ENCODE measurements at regions not wholly inside any gene's neighbourhood (a gene's known extent, or its start where the extent isn't known, plus 50 kb on each side); places are given as distances from the start of the nearest gene placed in this dataset.

GRCh38 chr21:39124681-39125251 is 58.5 kb downstream of the PSMG1 start:
- DNase-seq = no peak

- DNase-seq = no peak
Observed at GRCh38 chr21:39123375-39123774, 59.9 kb downstream of the PSMG1 start.

GRCh38 chr21:39121600-39122355 is 61.5 kb downstream of the PSMG1 start:
- DNase-seq = no peak

- no peak for DNase-seq
Observed at GRCh38 chr21:39120876-39121599, 62.2 kb downstream of the PSMG1 start.

- no peak for DNase-seq
Observed at GRCh38 chr21:39119891-39120290, 63.4 kb downstream of the PSMG1 start.

- no peak for DNase-seq
Observed at GRCh38 chr21:39118604-39119215, 64.5 kb downstream of the PSMG1 start.

- no peak for DNase-seq
Observed at GRCh38 chr21:39118061-39118460, 65.2 kb downstream of the PSMG1 start.

- DNase-seq = no peak
Observed at GRCh38 chr21:39117440-39117970, 65.7 kb downstream of the PSMG1 start.

GRCh38 chr21:39116761-39117439 is 66.4 kb downstream of the PSMG1 start:
- DNase-seq = no peak

GRCh38 chr21:39115576-39116235 is 67.5 kb downstream of the PSMG1 start:
- no peak for DNase-seq

- DNase-seq = no peak
Observed at GRCh38 chr21:39114871-39115575, 68.2 kb downstream of the PSMG1 start.

GRCh38 chr21:39111931-39112550 is 71.2 kb downstream of the PSMG1 start:
- DNase-seq = no peak

- DNase-seq = no peak
Observed at GRCh38 chr21:39110431-39110830, 72.8 kb downstream of the PSMG1 start.

GRCh38 chr21:39109596-39110210 is 73.5 kb downstream of the PSMG1 start:
- no peak for DNase-seq

GRCh38 chr21:39109163-39109530 is 74.1 kb downstream of the PSMG1 start:
- DNase-seq = no peak

- no peak for DNase-seq
Observed at GRCh38 chr21:39108291-39109162, 74.7 kb downstream of the PSMG1 start.

- DNase-seq = no peak
Observed at GRCh38 chr21:39107739-39108138, 75.5 kb downstream of the PSMG1 start.

- DNase-seq = no peak
Observed at GRCh38 chr21:39106881-39107462, 76.3 kb downstream of the PSMG1 start.

- DNase-seq = no peak
Observed at GRCh38 chr21:39105836-39106235, 77.4 kb downstream of the PSMG1 start.
